Esophagus (tissue), 2 donors: ENCODE measurements at regions not wholly inside any gene's neighbourhood (a gene's known extent, or its start where the extent isn't known, plus 50 kb on each side); places are given as distances from the start of the nearest gene placed in this dataset.
A peak's percentile ranks its signal among the peaks of the same experiment; 100 is the strongest.

Source experiments
- H3K27ac ChIP-seq, 2 donors: one replicate each; pipeline ENCODE4 v1.5.1; 2013; ENCODE audit warnings: low read depth in 2 of 2, mild to moderate bottlenecking in 2 of 2, inconsistent platforms in 1 of 2, low read length in 1 of 2, moderate library complexity in 1 of 2
- H3K27me3 ChIP-seq, 2 donors: one replicate each; pipeline ENCODE4 v1.6.1; 2013; ENCODE audit warnings: low read length in 2 of 2, control low read depth in 1 of 2, mild to moderate bottlenecking in 1 of 2; ENCODE audit not compliant: insufficient read depth in 2 of 2, control insufficient read depth in 1 of 2
- H3K36me3 ChIP-seq, 2 donors: one replicate each; pipeline ENCODE4 v1.6.1; 2013; ENCODE audit warnings: low read length in 1 of 2; ENCODE audit not compliant: control insufficient read depth in 2 of 2, insufficient read depth in 2 of 2
- H3K4me1 ChIP-seq, 2 donors: one replicate each; pipeline ENCODE4 v1.6.1; 2013; ENCODE audit warnings: low read length in 1 of 2; ENCODE audit not compliant: control insufficient read depth in 2 of 2, insufficient read depth in 2 of 2
- H3K4me3 ChIP-seq, 2 donors: one replicate each; pipeline ENCODE4 v1.5.1; 2013; ENCODE audit warnings: low read length in 2 of 2, mild to moderate bottlenecking in 2 of 2, low read depth in 1 of 2, moderate library complexity in 1 of 2
- H3K9me3 ChIP-seq, 2 donors: one replicate each; pipeline ENCODE4 v1.6.1; 2013; ENCODE audit warnings: mild to moderate bottlenecking in 2 of 2, low read depth in 1 of 2, low read length in 1 of 2, moderate library complexity in 1 of 2; ENCODE audit not compliant: control insufficient read depth in 2 of 2, insufficient read depth in 1 of 2
- WGBS, 2 donors: extraction: QIAGEN DNeasy Blood & Tissue Kit; methylation state at CpG; one replicate each; pipeline ENCODE4 v1.1.7; 2013; 5-methylcytosine and 5-hydroxymethylcytosine counted together
- donor health status: healthy with polysubstance abuse.
- donor health status: Bipolar disorder and iron deficiency.

GRCh38 chr6:43978473-43979346, 148.5 kb downstream of the MRPL14 start:
- Histone ChIP-seq H3K27me3 (peaks cover 0 to 3% of the 10 kb centered on the region in 2 donors), H3K4me1 (no peaks in the 10 kb centered on the region), H3K27ac (no peak overlapping the region), H3K9me3 (no peaks in the 10 kb centered on the region), H3K36me3 (no peaks in the 10 kb centered on the region), H3K4me3 (no peak overlapping the region)
- WGBS, 2 donors, result 80 to 84% methylated on average over 13 of the region's 13 CpGs

- Histone ChIP-seq H3K27me3 (peaks cover 0 to 3% of the 10 kb centered on the region in 2 donors), H3K27ac (no peak overlapping the region), H3K4me3 (no peak overlapping the region), H3K9me3 (no peaks in the 10 kb centered on the region), H3K4me1 (peaks cover 1 to 2% of the 10 kb centered on the region in 2 donors), H3K36me3 (no peaks in the 10 kb centered on the region)
- 64 to 72% methylated on average over 10 of the region's 10 CpGs for WGBS, 2 donors
Measured at GRCh38 chr6:43977404-43978111, 149.7 kb downstream of the MRPL14 start.

- Histone ChIP-seq H3K4me1 (peaks cover 7 to 8% of the 10 kb centered on the region in 2 donors), H3K27ac (no peak overlapping the region), H3K9me3 (no peaks in the 10 kb centered on the region), H3K27me3 (peaks cover 0 to 3% of the 10 kb centered on the region in 2 donors), H3K4me3 (no peak overlapping the region), H3K36me3 (no peaks in the 10 kb centered on the region)
- 69 to 71% methylated on average over 5 of the region's 5 CpGs for WGBS, 2 donors
Measured at GRCh38 chr6:43976706-43977403, 150.4 kb downstream of the MRPL14 start.

GRCh38 chr6:43974643-43975230, 152.5 kb downstream of the MRPL14 start:
- Histone ChIP-seq H3K27ac (no peak overlapping the region), H3K4me1 (peaks cover 8 to 16% of the 10 kb centered on the region in 2 donors), H3K4me3 (no peak overlapping the region), H3K36me3 (no peaks in the 10 kb centered on the region), H3K27me3 (peaks cover 0 to 3% of the 10 kb centered on the region in 2 donors), H3K9me3 (no peaks in the 10 kb centered on the region)
- 69 to 76% methylated on average over 3 of the region's 3 CpGs for WGBS, 2 donors

- Histone ChIP-seq H3K4me3 (no peak overlapping the region), H3K9me3 (no peaks in the 10 kb centered on the region), H3K4me1 (peaks cover 8 to 16% of the 10 kb centered on the region in 2 donors), H3K27ac (peak overlapping the region in 1 of 2 donors; percentile 11), H3K27me3 (no peaks in the 10 kb centered on the region), H3K36me3 (no peaks in the 10 kb centered on the region)
- WGBS, 2 donors, result 40 to 45% methylated on average over 4 of the region's 4 CpGs
Measured at GRCh38 chr6:43973357-43973756, 153.9 kb downstream of the MRPL14 start.

- H3K27me3 ChIP-seq, result no peaks in the 10 kb centered on the region
- H3K27ac ChIP-seq, result peak overlapping the region; percentile 24 to 75
- H3K4me3 ChIP-seq, result no peak overlapping the region
- H3K4me1 ChIP-seq, result peaks cover 8 to 16% of the 10 kb centered on the region in 2 donors
- H3K36me3 ChIP-seq, result no peaks in the 10 kb centered on the region
- H3K9me3 ChIP-seq, result no peaks in the 10 kb centered on the region
- WGBS, 2 donors, result 11 to 14% methylated on average over 3 of the region's 3 CpGs
Measured at GRCh38 chr6:43972913-43973300, 154.3 kb downstream of the MRPL14 start.

GRCh38 chr6:43972179-43972912, 154.9 kb downstream of the MRPL14 start:
- Histone ChIP-seq H3K4me3 (no peak overlapping the region), H3K27me3 (no peaks in the 10 kb centered on the region), H3K9me3 (no peaks in the 10 kb centered on the region), H3K4me1 (peaks cover 8 to 16% of the 10 kb centered on the region in 2 donors), H3K27ac (peak overlapping the region; percentile 24 to 75), H3K36me3 (no peaks in the 10 kb centered on the region)
- 39 to 50% methylated on average over 6 of the region's 6 CpGs for WGBS, 2 donors

GRCh38 chr6:43971776-43972126, 155.5 kb downstream of the MRPL14 start:
- Histone ChIP-seq H3K9me3 (no peaks in the 10 kb centered on the region), H3K4me3 (no peak overlapping the region), H3K27me3 (no peaks in the 10 kb centered on the region), H3K27ac (peak overlapping the region in 1 of 2 donors; percentile 75), H3K36me3 (no peaks in the 10 kb centered on the region), H3K4me1 (peaks cover 8 to 16% of the 10 kb centered on the region in 2 donors)
- 91 to 95% methylated on average over 2 of the region's 2 CpGs for WGBS, 2 donors
